ENCODE measurements at regions not wholly inside any gene's neighbourhood (a gene's known extent, or its start where the extent isn't known, plus 50 kb on each side); places are given as distances from the start of the nearest gene placed in this dataset.
A peak's percentile ranks its signal among the peaks of the same experiment; 100 is the strongest.

GRCh38 chr18:28972333-28972907 lies 795.5 kb upstream of the CDH2 start:
- H3K4me1 ChIP-seq (ENCODE audit: control insufficient read depth, extremely low read depth, insufficient read depth, low read length): no peaks in the 10 kb centered on the region
- TF ChIP-seq EZH2 (IDR thresholded peaks at IDR 0.05; ENCODE audit: low read length, missing control alignments) (no peak), CTCF (conservative IDR thresholded peaks at IDR 0.05 in 1 of 2, IDR thresholded peaks at IDR 0.05 in 1 of 2; ENCODE audit: low read depth in 1 of 2, low read length in 2 of 2) (no peak)
- H3K27ac ChIP-seq (ENCODE audit: insufficient read depth, low read length): no peak overlapping the region
- H3K4me3 ChIP-seq (replicated peaks in 1 of 4; ENCODE audit: control extremely low read depth in 1 of 4, insufficient read depth in 1 of 4, low read depth in 3 of 4, low read length in 4 of 4): no peak overlapping the region
- DNase-seq (ENCODE audit: low read depth in 2 of 2): no peak
- no peak overlapping the region for H3K9ac ChIP-seq (ENCODE audit: insufficient read depth, low read length)
- no peak overlapping the region for H2AFZ ChIP-seq (ENCODE audit: low read length)
- no peaks in the 10 kb centered on the region for H3K79me2 ChIP-seq (ENCODE audit: control insufficient read depth, insufficient read depth, low read length)
- no peaks in the 10 kb centered on the region for H3K9me3 ChIP-seq (ENCODE audit: control insufficient read depth, insufficient read depth, low read depth, low read length)
- no peaks in the 10 kb centered on the region for H4K20me1 ChIP-seq (ENCODE audit: control insufficient read depth, extremely low read depth, insufficient read depth, low read length)
- H3K27me3 ChIP-seq (ENCODE audit: control insufficient read depth, insufficient read depth, low read length): no peaks in the 10 kb centered on the region
- H3K36me3 ChIP-seq (ENCODE audit: control insufficient read depth, insufficient read depth, low read length): no peaks in the 10 kb centered on the region
- H3K4me2 ChIP-seq (ENCODE audit: extremely low read depth, insufficient read depth, low read length): no peak overlapping the region

DNA sequence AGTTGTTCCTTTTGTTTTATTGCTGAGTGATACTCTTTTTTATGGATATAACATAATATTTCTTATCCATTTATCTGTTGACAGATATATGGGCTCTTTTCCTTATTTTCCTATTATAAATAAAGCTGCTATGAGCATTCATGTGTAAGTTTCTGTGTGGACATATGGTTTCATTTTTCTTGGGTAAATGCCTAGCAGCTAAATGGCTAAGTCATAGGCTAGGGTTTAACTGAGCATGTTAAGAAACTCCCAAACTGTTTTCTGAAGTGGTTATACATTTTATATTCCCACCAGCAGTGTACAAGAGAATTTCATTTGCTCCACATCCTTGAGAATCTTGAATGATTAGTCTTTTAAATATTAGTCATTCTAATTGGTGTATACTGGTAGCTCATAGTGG lies 786.6 kb upstream of the CDH2 start:
- Histone ChIP-seq H3K36me3 (ENCODE audit: control insufficient read depth, insufficient read depth, low read length) (no peaks in the 10 kb centered on the region), H3K4me3 (replicated peaks in 1 of 4; ENCODE audit: control extremely low read depth in 1 of 4, insufficient read depth in 1 of 4, low read depth in 3 of 4, low read length in 4 of 4) (no peak overlapping the region), H3K79me2 (ENCODE audit: control insufficient read depth, insufficient read depth, low read length) (no peaks in the 10 kb centered on the region), H3K4me2 (ENCODE audit: extremely low read depth, insufficient read depth, low read length) (no peak overlapping the region), H3K4me1 (ENCODE audit: control insufficient read depth, extremely low read depth, insufficient read depth, low read length) (no peaks in the 10 kb centered on the region), H2AFZ (ENCODE audit: low read length) (no peak overlapping the region), H3K27me3 (ENCODE audit: control insufficient read depth, insufficient read depth, low read length) (no peaks in the 10 kb centered on the region), H3K9me3 (ENCODE audit: control insufficient read depth, insufficient read depth, low read depth, low read length) (no peaks in the 10 kb centered on the region), H3K9ac (ENCODE audit: insufficient read depth, low read length) (no peak overlapping the region), H3K27ac (ENCODE audit: insufficient read depth, low read length) (no peak overlapping the region), H4K20me1 (ENCODE audit: control insufficient read depth, extremely low read depth, insufficient read depth, low read length) (no peaks in the 10 kb centered on the region)
- DNase-seq (ENCODE audit: low read depth in 2 of 2): peak; percentile 29 to 57
- TF ChIP-seq CTCF (conservative IDR thresholded peaks at IDR 0.05 in 1 of 2, IDR thresholded peaks at IDR 0.05 in 1 of 2; ENCODE audit: low read depth in 1 of 2, low read length in 2 of 2): no peak
- TF ChIP-seq EZH2 (IDR thresholded peaks at IDR 0.05; ENCODE audit: low read length, missing control alignments): no peak

- no peak overlapping the region for H3K9ac ChIP-seq (ENCODE audit: insufficient read depth, low read length)
- H2AFZ ChIP-seq (ENCODE audit: low read length): no peak overlapping the region
- no peak for TF ChIP-seq EZH2 (IDR thresholded peaks at IDR 0.05; ENCODE audit: low read length, missing control alignments)
- TF ChIP-seq CTCF (conservative IDR thresholded peaks at IDR 0.05 in 1 of 2, IDR thresholded peaks at IDR 0.05 in 1 of 2; ENCODE audit: low read depth in 1 of 2, low read length in 2 of 2): peak; percentile 54 to 59
- no peaks in the 10 kb centered on the region for H3K27me3 ChIP-seq (ENCODE audit: control insufficient read depth, insufficient read depth, low read length)
- no peaks in the 10 kb centered on the region for H3K9me3 ChIP-seq (ENCODE audit: control insufficient read depth, insufficient read depth, low read depth, low read length)
- no peaks in the 10 kb centered on the region for H3K4me1 ChIP-seq (ENCODE audit: control insufficient read depth, extremely low read depth, insufficient read depth, low read length)
- H4K20me1 ChIP-seq (ENCODE audit: control insufficient read depth, extremely low read depth, insufficient read depth, low read length): no peaks in the 10 kb centered on the region
- H3K36me3 ChIP-seq (ENCODE audit: control insufficient read depth, insufficient read depth, low read length): no peaks in the 10 kb centered on the region
- no peaks in the 10 kb centered on the region for H3K79me2 ChIP-seq (ENCODE audit: control insufficient read depth, insufficient read depth, low read length)
- H3K4me2 ChIP-seq (ENCODE audit: extremely low read depth, insufficient read depth, low read length): no peak overlapping the region
- no peak overlapping the region for H3K27ac ChIP-seq (ENCODE audit: insufficient read depth, low read length)
- H3K4me3 ChIP-seq (replicated peaks in 1 of 4; ENCODE audit: control extremely low read depth in 1 of 4, insufficient read depth in 1 of 4, low read depth in 3 of 4, low read length in 4 of 4): no peak overlapping the region
- peak; percentile 6 to 37 for DNase-seq (ENCODE audit: low read depth in 2 of 2)
These were observed 784.8 kb upstream of the CDH2 start for GRCh38 chr18:28961669-28962228.

Measured in fibroblast of lung (primary cell).